Left ventricle myocardium inferior (tissue), 1 donor: ENCODE measurements at regions not wholly inside any gene's neighbourhood (a gene's known extent, or its start where the extent isn't known, plus 50 kb on each side); places are given as distances from the start of the nearest gene placed in this dataset.

Source experiments
- DNase-seq: peaks from one replicate; pipeline ENCODE4 v3.0.0-alpha.2; 2020
- H3K27ac ChIP-seq: fragments of 200-600 bp; replicated peaks from 2 replicates; pipeline ENCODE4 v1.8.0; 2021
- H3K27me3 ChIP-seq: fragments of 200-600 bp; 2 replicates; pipeline ENCODE4 v1.8.0; 2021; ENCODE audit warnings: low read depth
- H3K36me3 ChIP-seq: fragments of 200-600 bp; 2 replicates; pipeline ENCODE4 v1.8.0; 2021
- H3K4me1 ChIP-seq: fragments of 200-600 bp; 2 replicates; pipeline ENCODE4 v1.8.0; 2021
- H3K4me3 ChIP-seq: fragments of 200-600 bp; 2 replicates; pipeline ENCODE4 v1.8.0; 2021; ENCODE audit warnings: mild to moderate bottlenecking, moderate library complexity
- H3K9me3 ChIP-seq: fragments of 200-600 bp; replicated peaks from 2 replicates; pipeline ENCODE4 v1.8.0; 2021
- CTCF ChIP-seq: fragments of 200-600 bp; IDR thresholded peaks from 2 replicates; pipeline ENCODE4 v1.8.0; 2021; ENCODE audit warnings: antibody characterized with exemption, mild to moderate bottlenecking, borderline replicate concordance
- intact Hi-C: fragments of 100-400 bp; cut with micrococcal nuclease; formaldehyde crosslinking; loops from one replicate; pipeline ENCODE4 v1.11.0; 2022
- donor health status: DM: no; HTN: yes; CAD: no; lungs with severe emphysema.

- Histone ChIP-seq H3K9me3 (peaks cover 8% of the 10 kb centered on the region), H3K4me1 (no peaks in the 10 kb centered on the region), H3K27me3 (no peaks in the 10 kb centered on the region), H3K36me3 (no peaks in the 10 kb centered on the region), H3K27ac (no peak overlapping the region), H3K4me3 (no peak overlapping the region)
- intact Hi-C loops: no loop called here
- no peak for TF ChIP-seq CTCF
- no peak for DNase-seq
Measured at GRCh38 chr1:208743361-208743760, 499.2 kb upstream of the PLXNA2 start.

- no peaks in the 10 kb centered on the region for H3K27me3 ChIP-seq
- H3K4me3 ChIP-seq: no peak overlapping the region
- H3K9me3 ChIP-seq: peaks cover 5% of the 10 kb centered on the region
- no peaks in the 10 kb centered on the region for H3K36me3 ChIP-seq
- H3K4me1 ChIP-seq: no peaks in the 10 kb centered on the region
- H3K27ac ChIP-seq: no peak overlapping the region
- intact Hi-C loops: no loop called here
- DNase-seq: no peak
- TF ChIP-seq CTCF: no peak
Measured at GRCh38 chr1:208747979-208748378, 503.8 kb upstream of the PLXNA2 start.

GRCh38 chr1:208748387-208749165 is 504.4 kb upstream of the PLXNA2 start:
- no peak for TF ChIP-seq CTCF
- Histone ChIP-seq H3K36me3 (no peaks in the 10 kb centered on the region), H3K4me1 (no peaks in the 10 kb centered on the region), H3K4me3 (no peak overlapping the region), H3K27me3 (no peaks in the 10 kb centered on the region), H3K27ac (no peak overlapping the region), H3K9me3 (peaks cover 5% of the 10 kb centered on the region)
- intact Hi-C loops: no loop called here
- no peak for DNase-seq

GRCh38 chr1:208756339-208756981 is 512.3 kb upstream of the PLXNA2 start:
- TF ChIP-seq CTCF: no peak
- Histone ChIP-seq H3K9me3 (no peaks in the 10 kb centered on the region), H3K27me3 (no peaks in the 10 kb centered on the region), H3K4me1 (no peaks in the 10 kb centered on the region), H3K27ac (no peak overlapping the region), H3K36me3 (no peaks in the 10 kb centered on the region), H3K4me3 (no peak overlapping the region)
- DNase-seq: no peak
- intact Hi-C loops: no loop called here

- no peak for TF ChIP-seq CTCF
- H3K36me3 ChIP-seq: no peaks in the 10 kb centered on the region
- DNase-seq: no peak
- H3K4me3 ChIP-seq: no peak overlapping the region
- intact Hi-C loops: no loop called here
- H3K27ac ChIP-seq: no peak overlapping the region
- no peaks in the 10 kb centered on the region for H3K27me3 ChIP-seq
- no peaks in the 10 kb centered on the region for H3K9me3 ChIP-seq
- H3K4me1 ChIP-seq: no peaks in the 10 kb centered on the region
Measured at GRCh38 chr1:208757846-208758245, 513.7 kb upstream of the PLXNA2 start.
